Liver (tissue), 8 donors: ENCODE measurements at regions not wholly inside any gene's neighbourhood (a gene's known extent, or its start where the extent isn't known, plus 50 kb on each side); places are given as distances from the start of the nearest gene placed in this dataset.

ENCODE experiments used
- DNase-seq: peaks from one replicate; pipeline ENCODE4 v3.0.0-alpha.2; 2017; ENCODE audit warnings: low spot score
- H3K27ac ChIP-seq, 2 donors: one replicate each; pipeline ENCODE4 v1.7.0; 2013; ENCODE audit warnings: inconsistent platforms in 2 of 2, low read length in 2 of 2, control low read depth in 1 of 2, low read depth in 1 of 2, mild to moderate bottlenecking in 1 of 2
- H3K27me3 ChIP-seq, 4 donors: one replicate each; pipeline versions ENCODE4 v1.6.1 to v1.7.0; 2013; ENCODE audit warnings: low read length in 3 of 4, inconsistent platforms in 1 of 4, mild to moderate bottlenecking in 1 of 4, moderate library complexity in 1 of 4; ENCODE audit not compliant: control insufficient read depth in 4 of 4, insufficient read depth in 4 of 4
- H3K36me3 ChIP-seq, 4 donors: one replicate each; pipeline versions ENCODE4 v1.6.1 to v1.7.0; 2013; ENCODE audit warnings: low read length in 3 of 4, mild to moderate bottlenecking in 3 of 4, low read depth in 1 of 4, moderate library complexity in 1 of 4; ENCODE audit not compliant: control insufficient read depth in 4 of 4, insufficient read depth in 3 of 4
- H3K4me1 ChIP-seq, 4 donors: one replicate each; pipeline versions ENCODE4 v1.6.1 to v1.7.0; 2013; ENCODE audit warnings: low read length in 3 of 4, mild to moderate bottlenecking in 3 of 4, moderate library complexity in 1 of 4; ENCODE audit not compliant: control insufficient read depth in 4 of 4, insufficient read depth in 4 of 4
- H3K4me3 ChIP-seq, 3 donors: one replicate each; pipeline versions ENCODE4 v1.6.1 to v1.7.0; 2013; ENCODE audit warnings: low read length in 3 of 3, control low read depth in 1 of 3, low read depth in 1 of 3, mild to moderate bottlenecking in 1 of 3
- H3K9ac ChIP-seq, 2 donors: one replicate each; pipeline ENCODE4 v1.7.0; 2013; ENCODE audit warnings: low read length in 2 of 2, mild to moderate bottlenecking in 2 of 2, moderate library complexity in 2 of 2, control low read depth in 1 of 2, low read depth in 1 of 2
- H3K9me3 ChIP-seq, 4 donors: one replicate each; pipeline versions ENCODE4 v1.6.1 to v1.7.0; 2013; ENCODE audit warnings: low read length in 3 of 4; ENCODE audit not compliant: control insufficient read depth in 4 of 4
- ATF3 ChIP-seq: IDR thresholded peaks from 2 replicates; pipeline ENCODE4 v1.6.1; 2016; ENCODE audit warnings: antibody characterized with exemption
- EGR1 ChIP-seq, 2 donors: IDR thresholded peaks; 2 replicates each; pipeline ENCODE4 v1.6.1; 2016 to 2018; ENCODE audit warnings: antibody characterized with exemption in 2 of 2, low read depth in 2 of 2
- FOXA1 ChIP-seq: IDR thresholded peaks from 2 replicates; pipeline ENCODE4 v1.6.1; 2016; ENCODE audit warnings: antibody characterized with exemption
- FOXA2 ChIP-seq: IDR thresholded peaks from 2 replicates; pipeline ENCODE4 v1.6.1; 2016; ENCODE audit warnings: antibody characterized with exemption
- GABPA ChIP-seq, 2 donors: IDR thresholded peaks in 1 of 2; conservative IDR thresholded peaks in 1 of 2; 2 replicates each; pipeline ENCODE4 v1.6.1; 2016; ENCODE audit warnings: antibody characterized with exemption in 2 of 2, mild to moderate bottlenecking in 1 of 2, moderate library complexity in 1 of 2
- HNF4A ChIP-seq, 2 donors: conservative IDR thresholded peaks; 2 replicates each; pipeline ENCODE4 v1.6.1; 2016; ENCODE audit warnings: antibody characterized with exemption in 2 of 2, mild to moderate bottlenecking in 2 of 2
- HNF4G ChIP-seq: IDR thresholded peaks from 2 replicates; pipeline ENCODE4 v1.6.1; 2016; ENCODE audit warnings: antibody characterized with exemption
- JUND ChIP-seq, 2 donors: IDR thresholded peaks; 2 replicates each; pipeline ENCODE4 v1.6.1; 2016; ENCODE audit warnings: antibody characterized with exemption in 2 of 2
- NR2F2 ChIP-seq: IDR thresholded peaks from 2 replicates; pipeline ENCODE4 v1.6.1; 2016; ENCODE audit warnings: antibody characterized with exemption
- RAD21 ChIP-seq, 2 donors: IDR thresholded peaks; 2 replicates each; pipeline ENCODE4 v1.6.1; 2016; ENCODE audit warnings: antibody characterized with exemption in 2 of 2, mild to moderate bottlenecking in 2 of 2
- REST ChIP-seq: IDR thresholded peaks from 2 replicates; pipeline ENCODE4 v1.6.1; 2016; ENCODE audit warnings: antibody characterized with exemption, mild to moderate bottlenecking
- RXRA ChIP-seq, 2 donors: IDR thresholded peaks; 2 replicates each; pipeline ENCODE4 v1.6.1; 2017 to 2018; ENCODE audit warnings: antibody characterized with exemption in 2 of 2, mild to moderate bottlenecking in 1 of 2
- SP1 ChIP-seq: IDR thresholded peaks from 2 replicates; pipeline ENCODE4 v1.6.1; 2018; ENCODE audit warnings: antibody characterized with exemption, mild to moderate bottlenecking
- TAF1 ChIP-seq: conservative IDR thresholded peaks from 2 replicates; pipeline ENCODE4 v1.6.1; 2016; ENCODE audit warnings: antibody characterized with exemption, mild to moderate bottlenecking
- YY1 ChIP-seq: IDR thresholded peaks from 2 replicates; pipeline ENCODE4 v1.6.1; 2016; ENCODE audit warnings: antibody characterized with exemption, mild to moderate bottlenecking
- WGBS: extraction: QIAGEN DNeasy Blood & Tissue Kit; methylation state at CpG from one replicate; pipeline ENCODE4 v1.1.7; 2013; 5-methylcytosine and 5-hydroxymethylcytosine counted together
- TF ChIP-seq, protein P1 (sequence below): IDR thresholded peaks from 2 replicates; pipeline ENCODE4 v1.6.1; 2016; ENCODE audit warnings: antibody characterized with exemption
- TF ChIP-seq, protein P2 (sequence below): fragments of 150-350 bp; IDR thresholded peaks from 2 replicates; pipeline ENCODE4 v1.5.1; 2017; ENCODE audit warnings: improper control_type of control experiment, low read depth, low read length; ENCODE audit not compliant: missing input control
- TF ChIP-seq, protein P3 (sequence below): IDR thresholded peaks from 2 replicates; pipeline ENCODE4 v1.6.1; 2016; ENCODE audit warnings: antibody characterized with exemption
- donor health status: healthy.
- donor health status: healthy.
- donor health status: healthy.
- donor health status: healthy.
- donor health status: healthy.

DNA sequence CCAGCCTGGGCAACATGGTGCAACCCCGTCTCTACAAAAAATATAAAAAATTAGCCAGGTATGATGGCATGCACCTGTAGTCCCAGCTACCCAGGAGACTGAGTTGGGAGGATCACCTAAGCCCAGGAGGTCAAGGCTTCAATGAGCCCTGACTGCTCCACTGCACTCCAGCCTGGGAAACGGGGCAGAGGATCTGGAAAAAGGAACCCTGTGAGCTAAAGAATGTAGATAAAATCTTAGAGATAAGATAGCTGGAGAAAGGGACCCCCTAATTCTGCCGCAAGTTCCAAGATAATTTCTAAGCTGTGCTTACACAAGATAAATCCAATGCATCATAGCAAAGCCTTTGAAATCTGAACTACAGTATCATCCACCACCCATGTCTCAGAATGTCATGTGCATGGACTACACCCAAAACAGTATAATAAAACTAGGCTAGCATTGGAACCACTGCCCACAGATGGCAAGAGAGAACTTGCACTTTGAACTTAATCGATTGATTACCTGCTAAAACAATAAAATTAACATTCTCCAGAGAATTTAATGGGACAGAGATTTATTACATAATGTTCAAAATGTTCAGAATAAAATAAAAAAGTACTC, 99.9 kb downstream of the TRIM42 start:
- no peaks in the 10 kb centered on the region for H3K4me1 ChIP-seq
- DNase-seq: no peak
- no peak overlapping the region for H3K27ac ChIP-seq
- H3K36me3 ChIP-seq: no peaks in the 10 kb centered on the region
- H3K4me3 ChIP-seq: no peak overlapping the region
- no peaks in the 10 kb centered on the region for H3K9me3 ChIP-seq
- H3K9ac ChIP-seq: no peak overlapping the region
- H3K27me3 ChIP-seq: no peaks in the 10 kb centered on the region
- TF ChIP-seq HNF4A (conservative IDR thresholded peaks at IDR 0.05): peak; percentile 10 to 20
- TF ChIP-seq YY1: no peak
- no peak for TF ChIP-seq SP1
- WGBS: 62% methylated on average over 4 of the region's 4 CpGs

DNA sequence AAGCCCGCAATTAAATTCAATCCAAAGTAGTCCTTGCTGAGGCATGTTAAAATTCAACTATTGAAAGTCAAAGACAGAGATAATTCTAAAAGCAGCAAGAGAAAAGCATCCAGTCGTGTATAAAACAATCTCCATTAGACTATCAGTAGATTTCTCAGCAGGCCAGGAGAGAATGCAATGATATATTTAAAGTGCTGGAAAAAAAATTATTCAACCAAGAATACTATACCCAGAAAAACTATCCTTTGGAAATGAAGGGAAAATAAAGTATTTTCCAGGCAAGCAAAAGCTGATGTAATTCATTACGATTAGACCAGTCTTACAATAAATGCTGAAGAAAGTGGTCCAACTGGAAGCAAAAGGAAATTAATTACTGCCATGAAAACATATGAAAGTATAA, 113.5 kb downstream of the TRIM42 start:
- WGBS: 80% methylated on average over 3 of the region's 3 CpGs
- no peak for TF ChIP-seq GABPA (IDR thresholded peaks at IDR 0.05 in 1 of 2, conservative IDR thresholded peaks at IDR 0.05 in 1 of 2)
- no peak for TF ChIP-seq SP1
- no peak for TF ChIP-seq YY1
- TF ChIP-seq, protein P1, sequence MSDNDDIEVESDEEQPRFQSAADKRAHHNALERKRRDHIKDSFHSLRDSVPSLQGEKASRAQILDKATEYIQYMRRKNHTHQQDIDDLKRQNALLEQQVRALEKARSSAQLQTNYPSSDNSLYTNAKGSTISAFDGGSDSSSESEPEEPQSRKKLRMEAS: no peak
- no peak for TF ChIP-seq NR2F2
- TF ChIP-seq TAF1: no peak
- TF ChIP-seq ATF3: no peak

DNA sequence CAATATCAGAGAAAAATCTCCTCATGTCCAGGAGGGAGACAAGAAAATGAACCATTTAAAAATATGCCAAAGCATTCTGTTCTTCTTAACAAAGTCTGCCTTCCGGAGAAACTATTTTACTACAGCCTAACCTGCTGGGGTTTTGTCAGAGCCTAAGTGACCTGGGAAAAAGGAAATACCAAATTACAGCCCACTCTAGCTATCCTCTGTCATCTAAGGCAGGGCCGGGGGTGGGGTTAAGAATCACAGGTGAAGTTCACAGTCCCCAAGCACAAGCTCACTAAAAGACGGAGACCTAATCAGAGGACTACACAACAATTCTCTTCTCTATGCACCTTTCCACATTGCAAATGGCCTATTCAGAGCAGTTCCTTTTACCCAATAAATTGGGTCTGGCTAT, 116.6 kb downstream of the TRIM42 start:
- Histone ChIP-seq H3K4me1 (no peaks in the 10 kb centered on the region), H3K27me3 (no peaks in the 10 kb centered on the region), H3K9me3 (peaks cover 0 to 12% (median 1%) of the 10 kb centered on the region in 4 donors), H3K4me3 (no peak overlapping the region), H3K36me3 (no peaks in the 10 kb centered on the region), H3K9ac (no peak overlapping the region), H3K27ac (no peak overlapping the region)
- no peak for DNase-seq
- WGBS: 48% methylated on average over 3 of the region's 3 CpGs
- TF ChIP-seq FOXA1 (no peak), RAD21 (IDR thresholded peaks at IDR 0.05) (no peak), REST (no peak), GABPA (IDR thresholded peaks at IDR 0.05 in 1 of 2, conservative IDR thresholded peaks at IDR 0.05 in 1 of 2) (no peak), RXRA (IDR thresholded peaks at IDR 0.05) (no peak), YY1 (no peak), HNF4G (no peak), NR2F2 (no peak), ATF3 (no peak), EGR1 (IDR thresholded peaks at IDR 0.05; ENCODE audit: low read depth in 2 of 2) (no peak), HNF4A (conservative IDR thresholded peaks at IDR 0.05) (no peak), FOXA2 (no peak), JUND (IDR thresholded peaks at IDR 0.05) (no peak), TAF1 (no peak)
- TF ChIP-seq, protein P1: no peak
- TF ChIP-seq, protein P2, sequence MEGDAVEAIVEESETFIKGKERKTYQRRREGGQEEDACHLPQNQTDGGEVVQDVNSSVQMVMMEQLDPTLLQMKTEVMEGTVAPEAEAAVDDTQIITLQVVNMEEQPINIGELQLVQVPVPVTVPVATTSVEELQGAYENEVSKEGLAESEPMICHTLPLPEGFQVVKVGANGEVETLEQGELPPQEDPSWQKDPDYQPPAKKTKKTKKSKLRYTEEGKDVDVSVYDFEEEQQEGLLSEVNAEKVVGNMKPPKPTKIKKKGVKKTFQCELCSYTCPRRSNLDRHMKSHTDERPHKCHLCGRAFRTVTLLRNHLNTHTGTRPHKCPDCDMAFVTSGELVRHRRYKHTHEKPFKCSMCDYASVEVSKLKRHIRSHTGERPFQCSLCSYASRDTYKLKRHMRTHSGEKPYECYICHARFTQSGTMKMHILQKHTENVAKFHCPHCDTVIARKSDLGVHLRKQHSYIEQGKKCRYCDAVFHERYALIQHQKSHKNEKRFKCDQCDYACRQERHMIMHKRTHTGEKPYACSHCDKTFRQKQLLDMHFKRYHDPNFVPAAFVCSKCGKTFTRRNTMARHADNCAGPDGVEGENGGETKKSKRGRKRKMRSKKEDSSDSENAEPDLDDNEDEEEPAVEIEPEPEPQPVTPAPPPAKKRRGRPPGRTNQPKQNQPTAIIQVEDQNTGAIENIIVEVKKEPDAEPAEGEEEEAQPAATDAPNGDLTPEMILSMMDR: no peak
- TF ChIP-seq, protein P3, sequence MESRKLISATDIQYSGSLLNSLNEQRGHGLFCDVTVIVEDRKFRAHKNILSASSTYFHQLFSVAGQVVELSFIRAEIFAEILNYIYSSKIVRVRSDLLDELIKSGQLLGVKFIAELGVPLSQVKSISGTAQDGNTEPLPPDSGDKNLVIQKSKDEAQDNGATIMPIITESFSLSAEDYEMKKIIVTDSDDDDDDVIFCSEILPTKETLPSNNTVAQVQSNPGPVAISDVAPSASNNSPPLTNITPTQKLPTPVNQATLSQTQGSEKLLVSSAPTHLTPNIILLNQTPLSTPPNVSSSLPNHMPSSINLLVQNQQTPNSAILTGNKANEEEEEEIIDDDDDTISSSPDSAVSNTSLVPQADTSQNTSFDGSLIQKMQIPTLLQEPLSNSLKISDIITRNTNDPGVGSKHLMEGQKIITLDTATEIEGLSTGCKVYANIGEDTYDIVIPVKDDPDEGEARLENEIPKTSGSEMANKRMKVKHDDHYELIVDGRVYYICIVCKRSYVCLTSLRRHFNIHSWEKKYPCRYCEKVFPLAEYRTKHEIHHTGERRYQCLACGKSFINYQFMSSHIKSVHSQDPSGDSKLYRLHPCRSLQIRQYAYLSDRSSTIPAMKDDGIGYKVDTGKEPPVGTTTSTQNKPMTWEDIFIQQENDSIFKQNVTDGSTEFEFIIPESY: no peak

More for the DNA sequence above, 113.5 kb downstream of the TRIM42 start:
- Histone ChIP-seq H3K4me1 (no peaks in the 10 kb centered on the region), H3K4me3 (no peak overlapping the region), H3K27me3 (no peaks in the 10 kb centered on the region), H3K9me3 (peaks cover 0 to 12% (median 1%) of the 10 kb centered on the region in 4 donors), H3K27ac (no peak overlapping the region), H3K9ac (no peak overlapping the region), H3K36me3 (no peaks in the 10 kb centered on the region)
- no peak for DNase-seq
